ENCODE measurements at regions not wholly inside any gene's neighbourhood (a gene's known extent, or its start where the extent isn't known, plus 50 kb on each side); places are given as distances from the start of the nearest gene placed in this dataset.

GRCh38 chr1:59244891-59245290, 52.0 kb upstream of the FGGY start:
- H3K27me3 ChIP-seq = no peaks in the 10 kb centered on the region
- no peak overlapping the region for H3K27ac ChIP-seq
- TF ChIP-seq POLR2A (IDR thresholded peaks at IDR 0.05) = no peak
- no peak for TF ChIP-seq CTCF (IDR thresholded peaks at IDR 0.05)
- TF ChIP-seq EP300 (IDR thresholded peaks at IDR 0.05) = no peak
- no peak for DNase-seq (ENCODE audit: low spot score in 2 of 2)
- no peaks in the 10 kb centered on the region for H3K4me1 ChIP-seq
- 89 to 93% methylated on average over 1 of the region's 1 CpG for WGBS, 2 donors
- H3K4me3 ChIP-seq = no peak overlapping the region
- no peaks in the 10 kb centered on the region for H3K36me3 ChIP-seq
- peaks cover 0 to 15% (median 0%) of the 10 kb centered on the region in 4 donors for H3K9me3 ChIP-seq

All from tibial nerve (tissue), 4 donors.